ENCODE measurements at regions not wholly inside any gene's neighbourhood (a gene's known extent, or its start where the extent isn't known, plus 50 kb on each side); places are given as distances from the start of the nearest gene placed in this dataset.

GRCh38 chr9:87420884-87421283, 76.8 kb upstream of the DAPK1 start:
- TF ChIP-seq CTCF (IDR thresholded peaks at IDR 0.05) (no peak), POLR2A (IDR thresholded peaks at IDR 0.05) (no peak)
